ENCODE measurements at regions not wholly inside any gene's neighbourhood (a gene's known extent, or its start where the extent isn't known, plus 50 kb on each side); places are given as distances from the start of the nearest gene placed in this dataset.

DNA sequence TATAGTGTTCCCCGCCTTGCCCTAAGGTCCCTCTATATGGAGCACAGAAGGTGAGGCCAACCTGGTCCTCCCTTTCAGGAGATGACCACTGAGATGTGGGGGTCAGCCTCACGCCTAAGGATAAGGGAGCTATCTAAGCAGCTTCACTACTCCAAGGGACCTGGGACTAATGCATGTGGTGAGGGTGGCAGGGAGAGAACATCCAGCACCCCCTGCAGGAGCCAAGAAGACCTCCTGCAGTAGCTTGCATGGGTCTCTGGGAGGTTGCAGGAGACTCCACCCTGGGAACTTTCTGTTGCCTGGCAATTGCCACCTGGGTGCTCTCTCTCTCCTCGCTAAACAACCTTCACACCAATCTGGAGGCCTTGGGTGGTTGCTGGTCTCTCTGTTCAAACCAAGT is 93.0 kb upstream of the KLHL29 start:
- H3K9ac ChIP-seq (ENCODE audit: insufficient read depth, low read length): no peak overlapping the region
- H3K4me2 ChIP-seq (ENCODE audit: extremely low read depth, insufficient read depth, low read length): no peak overlapping the region
- no peaks in the 10 kb centered on the region for H3K9me3 ChIP-seq (ENCODE audit: control insufficient read depth, insufficient read depth, low read depth, low read length)
- no peaks in the 10 kb centered on the region for H3K27me3 ChIP-seq (ENCODE audit: control insufficient read depth, insufficient read depth, low read length)
- H3K4me3 ChIP-seq (replicated peaks in 1 of 4; ENCODE audit: control extremely low read depth in 1 of 4, insufficient read depth in 1 of 4, low read depth in 3 of 4, low read length in 4 of 4): no peak overlapping the region
- H3K4me1 ChIP-seq (ENCODE audit: control insufficient read depth, extremely low read depth, insufficient read depth, low read length): peaks cover 6% of the 10 kb centered on the region
- no peak overlapping the region for H2AFZ ChIP-seq (ENCODE audit: low read length)
- no peak for DNase-seq (ENCODE audit: low read depth in 2 of 2)
- no peak for TF ChIP-seq CTCF (conservative IDR thresholded peaks at IDR 0.05 in 1 of 2, IDR thresholded peaks at IDR 0.05 in 1 of 2; ENCODE audit: low read depth in 1 of 2, low read length in 2 of 2)
- TF ChIP-seq EZH2 (IDR thresholded peaks at IDR 0.05; ENCODE audit: low read length, missing control alignments): no peak
- no peak overlapping the region for H3K27ac ChIP-seq (ENCODE audit: insufficient read depth, low read length)
- H4K20me1 ChIP-seq (ENCODE audit: control insufficient read depth, extremely low read depth, insufficient read depth, low read length): no peaks in the 10 kb centered on the region
- no peaks in the 10 kb centered on the region for H3K79me2 ChIP-seq (ENCODE audit: control insufficient read depth, insufficient read depth, low read length)
- H3K36me3 ChIP-seq (ENCODE audit: control insufficient read depth, insufficient read depth, low read length): no peaks in the 10 kb centered on the region

DNA sequence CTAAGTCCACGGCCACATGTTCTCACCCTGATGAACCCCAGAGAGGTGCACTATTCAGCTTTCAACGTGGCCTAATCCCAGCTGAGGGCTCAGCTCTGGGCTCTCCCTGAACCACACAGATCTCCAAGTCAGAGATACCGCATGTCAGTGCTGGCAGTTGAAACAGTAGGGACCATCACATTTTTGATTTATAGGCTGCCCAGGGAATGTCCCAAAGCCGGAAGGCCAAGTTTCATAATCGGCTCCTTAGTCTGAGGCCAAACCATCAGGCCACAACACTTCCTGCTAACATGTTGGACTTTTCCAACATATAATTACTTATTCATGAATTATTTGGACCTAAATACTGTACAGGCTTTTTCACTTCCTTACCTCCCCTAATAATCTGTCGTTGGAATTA is 91.9 kb upstream of the KLHL29 start:
- Histone ChIP-seq H3K4me1 (ENCODE audit: control insufficient read depth, extremely low read depth, insufficient read depth, low read length) (no peaks in the 10 kb centered on the region), H2AFZ (ENCODE audit: low read length) (no peak overlapping the region), H3K4me2 (ENCODE audit: extremely low read depth, insufficient read depth, low read length) (no peak overlapping the region), H3K27me3 (ENCODE audit: control insufficient read depth, insufficient read depth, low read length) (no peaks in the 10 kb centered on the region), H3K79me2 (ENCODE audit: control insufficient read depth, insufficient read depth, low read length) (no peaks in the 10 kb centered on the region), H4K20me1 (ENCODE audit: control insufficient read depth, extremely low read depth, insufficient read depth, low read length) (no peaks in the 10 kb centered on the region), H3K36me3 (ENCODE audit: control insufficient read depth, insufficient read depth, low read length) (no peaks in the 10 kb centered on the region), H3K9ac (ENCODE audit: insufficient read depth, low read length) (no peak overlapping the region), H3K9me3 (ENCODE audit: control insufficient read depth, insufficient read depth, low read depth, low read length) (no peaks in the 10 kb centered on the region), H3K4me3 (replicated peaks in 1 of 4; ENCODE audit: control extremely low read depth in 1 of 4, insufficient read depth in 1 of 4, low read depth in 3 of 4, low read length in 4 of 4) (no peak overlapping the region), H3K27ac (ENCODE audit: insufficient read depth, low read length) (no peak overlapping the region)
- TF ChIP-seq CTCF (conservative IDR thresholded peaks at IDR 0.05 in 1 of 2, IDR thresholded peaks at IDR 0.05 in 1 of 2; ENCODE audit: low read depth in 1 of 2, low read length in 2 of 2) (no peak), EZH2 (IDR thresholded peaks at IDR 0.05; ENCODE audit: low read length, missing control alignments) (no peak)
- DNase-seq (ENCODE audit: low read depth in 2 of 2): peak in 1 of 2 donors; percentile 28

- Histone ChIP-seq H3K79me2 (ENCODE audit: control insufficient read depth, insufficient read depth, low read length) (no peaks in the 10 kb centered on the region), H3K4me3 (replicated peaks in 1 of 4; ENCODE audit: control extremely low read depth in 1 of 4, insufficient read depth in 1 of 4, low read depth in 3 of 4, low read length in 4 of 4) (no peak overlapping the region), H4K20me1 (ENCODE audit: control insufficient read depth, extremely low read depth, insufficient read depth, low read length) (no peaks in the 10 kb centered on the region), H3K4me1 (ENCODE audit: control insufficient read depth, extremely low read depth, insufficient read depth, low read length) (no peaks in the 10 kb centered on the region), H3K27me3 (ENCODE audit: control insufficient read depth, insufficient read depth, low read length) (no peaks in the 10 kb centered on the region), H3K4me2 (ENCODE audit: extremely low read depth, insufficient read depth, low read length) (no peak overlapping the region), H3K9ac (ENCODE audit: insufficient read depth, low read length) (no peak overlapping the region), H3K36me3 (ENCODE audit: control insufficient read depth, insufficient read depth, low read length) (no peaks in the 10 kb centered on the region), H3K9me3 (ENCODE audit: control insufficient read depth, insufficient read depth, low read depth, low read length) (no peaks in the 10 kb centered on the region), H2AFZ (ENCODE audit: low read length) (no peak overlapping the region), H3K27ac (ENCODE audit: insufficient read depth, low read length) (no peak overlapping the region)
- TF ChIP-seq CTCF (conservative IDR thresholded peaks at IDR 0.05 in 1 of 2, IDR thresholded peaks at IDR 0.05 in 1 of 2; ENCODE audit: low read depth in 1 of 2, low read length in 2 of 2): no peak
- no peak for TF ChIP-seq EZH2 (IDR thresholded peaks at IDR 0.05; ENCODE audit: low read length, missing control alignments)
- no peak for DNase-seq (ENCODE audit: low read depth in 2 of 2)
Observed at GRCh38 chr2:23293731-23294130, 91.2 kb upstream of the KLHL29 start.
